Naive thymus-derived CD4-positive, alpha-beta T cell (primary cell): ENCODE measurements at regions not wholly inside any gene's neighbourhood (a gene's known extent, or its start where the extent isn't known, plus 50 kb on each side); places are given as distances from the start of the nearest gene placed in this dataset.

Experiments used
- ATAC-seq: fragments of 150-1000 bp; cut with Tn5 transposase; 2 replicates; pipeline ENCODE4 v1.10.0; 2021; ENCODE audit warnings: mild to moderate bottlenecking, moderate library complexity
- CTCF ChIA-PET: fragments of 350-600 bp; sonication (Branson Sonifier 250); formaldehyde crosslinking; loops from one replicate; lab custom pipeline; 2021; ENCODE audit warnings: antibody characterized with exemption; lab: Charles Lee
- POLR2A ChIA-PET: fragments of 350-600 bp; sonication (Branson Sonifier 250); formaldehyde crosslinking; loops from one replicate; lab custom pipeline; 2021; ENCODE audit warnings: antibody characterized with exemption, inconsistent platforms; lab: Charles Lee
- DNase-seq, 9 donors: peaks; one replicate each; pipeline versions ENCODE4 v3.0.0 to v3.0.0-alpha.2; 2020 to 2022; ENCODE audit warnings: mixed read lengths in 1 of 9
- H3K27ac ChIP-seq: one replicate; pipeline ENCODE4 v1.7.0; 2013; ENCODE audit warnings: mild to moderate bottlenecking, low read depth, low read length, moderate library complexity
- H3K27me3 ChIP-seq, 2 donors: one replicate each; pipeline ENCODE4 v1.7.0; 2013; ENCODE audit warnings: low read length in 2 of 2, mild to moderate bottlenecking in 2 of 2, moderate library complexity in 2 of 2; ENCODE audit not compliant: control insufficient read depth in 2 of 2, insufficient read depth in 2 of 2
- H3K36me3 ChIP-seq, 3 experiments: 1 replicate in 2 of 3; 2 replicates in 1 of 3; pipeline ENCODE4 v1.7.0; 2013; ENCODE audit warnings: low read length in 3 of 3, mild to moderate bottlenecking in 3 of 3, moderate library complexity in 1 of 3; ENCODE audit not compliant: insufficient read depth in 3 of 3, control insufficient read depth in 2 of 3
- H3K4me1 ChIP-seq, 2 donors: one replicate each; pipeline ENCODE4 v1.7.0; 2013; ENCODE audit warnings: low read length in 2 of 2, mild to moderate bottlenecking in 2 of 2, moderate library complexity in 1 of 2; ENCODE audit not compliant: control insufficient read depth in 2 of 2, insufficient read depth in 2 of 2
- H3K4me3 ChIP-seq: 2 replicates; pipeline ENCODE4 v1.7.0; 2013; ENCODE audit warnings: mild to moderate bottlenecking, low read length
- H3K9me3 ChIP-seq, 3 experiments: 1 replicate in 2 of 3; 2 replicates in 1 of 3; pipeline ENCODE4 v1.7.0; 2013; ENCODE audit warnings: low read length in 3 of 3; ENCODE audit not compliant: control insufficient read depth in 2 of 3
- H3K27ac Mint-ChIP-seq, 9 donors: one replicate each; pipeline ENCODE4 v1.8.0; 2020 to 2022; ENCODE audit warnings: mixed read lengths in 9 of 9, mild to moderate bottlenecking in 8 of 9, moderate library complexity in 5 of 9, inconsistent platforms in 2 of 9
- H3K27me3 Mint-ChIP-seq, 5 donors: one replicate each; pipeline ENCODE4 v1.8.0; 2021 to 2022; ENCODE audit warnings: mixed read lengths in 5 of 5, mild to moderate bottlenecking in 1 of 5
- H3K36me3 Mint-ChIP-seq, 5 donors: one replicate each; pipeline ENCODE4 v1.8.0; 2020 to 2022; ENCODE audit warnings: mixed read lengths in 5 of 5, mild to moderate bottlenecking in 3 of 5, inconsistent platforms in 1 of 5
- H3K4me1 Mint-ChIP-seq, 7 donors: one replicate each; pipeline ENCODE4 v1.8.0; 2020 to 2022; ENCODE audit warnings: mixed read lengths in 7 of 7, mild to moderate bottlenecking in 3 of 7, inconsistent platforms in 1 of 7
- H3K4me3 Mint-ChIP-seq, 10 donors: one replicate each; pipeline ENCODE4 v1.8.0; 2020 to 2022; ENCODE audit warnings: mild to moderate bottlenecking in 10 of 10, mixed read lengths in 10 of 10, moderate library complexity in 6 of 10, inconsistent platforms in 2 of 10
- H3K9me3 Mint-ChIP-seq, 11 donors: one replicate each; pipeline ENCODE4 v1.8.0; 2020 to 2022; ENCODE audit warnings: mixed read lengths in 11 of 11, mild to moderate bottlenecking in 4 of 11, inconsistent platforms in 1 of 11, moderate library complexity in 1 of 11
- intact Hi-C, 2 donors: fragments of 100-400 bp; cut with micrococcal nuclease; formaldehyde crosslinking; loops; one replicate each; pipeline ENCODE4 v1.15.1; 2023

GRCh38 chr4:10198365-10198764, 81.8 kb upstream of the WDR1 start:
- no peaks in the 10 kb centered on the region for H3K36me3 Mint-ChIP-seq
- H3K9me3 Mint-ChIP-seq: peaks cover 0 to 3% (median 0%) of the 10 kb centered on the region in 11 donors
- no peak for DNase-seq
- ChIA-PET POLR2A (no interaction called here), CTCF (no interaction called here)
- Histone ChIP-seq H3K4me1 (no peaks in the 10 kb centered on the region), H3K27ac (no peak overlapping the region), H3K4me3 (no peak overlapping the region), H3K9me3 (no peaks in the 10 kb centered on the region), H3K36me3 (no peaks in the 10 kb centered on the region), H3K27me3 (no peaks in the 10 kb centered on the region)
- H3K4me1 Mint-ChIP-seq: no peaks in the 10 kb centered on the region
- intact Hi-C loops: no loop called here
- H3K27ac Mint-ChIP-seq: no peak overlapping the region
- no peak for ATAC-seq
- no peak overlapping the region for H3K4me3 Mint-ChIP-seq
- peaks cover 0 to 4% (median 0%) of the 10 kb centered on the region in 5 donors for H3K27me3 Mint-ChIP-seq

DNA sequence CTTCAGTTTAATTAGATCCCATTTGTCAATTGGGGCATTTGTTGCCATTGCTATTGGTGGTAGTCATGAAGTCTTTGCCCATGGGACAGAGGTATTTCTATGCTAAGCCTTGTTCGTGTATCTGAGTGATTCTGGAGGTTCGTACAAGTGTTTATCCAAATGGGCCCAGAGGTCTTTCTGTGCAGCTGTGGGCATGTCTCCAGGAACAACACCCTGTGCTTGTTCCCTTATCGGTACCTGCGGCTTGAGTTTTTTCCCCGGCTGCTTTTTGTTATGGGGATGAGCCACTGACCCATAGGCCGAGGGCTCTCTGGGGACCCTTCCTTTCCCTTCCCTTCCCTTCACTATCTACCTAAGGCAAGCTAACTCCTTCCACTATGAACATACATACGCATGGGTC, 81.4 kb upstream of the WDR1 start:
- POLR2A ChIA-PET: no interaction called here
- Mint-ChIP-seq H3K4me3 (no peak overlapping the region), H3K27ac (no peak overlapping the region), H3K9me3 (peaks cover 0 to 3% (median 0%) of the 10 kb centered on the region in 11 donors), H3K27me3 (peaks cover 0 to 4% (median 0%) of the 10 kb centered on the region in 5 donors), H3K36me3 (no peaks in the 10 kb centered on the region), H3K4me1 (no peaks in the 10 kb centered on the region)
- CTCF ChIA-PET: interaction anchor here (0.8 kb wide), 1 partner anchor 9 kb away, joined by 3 read pairs; no protein-coding TSS in a partner anchor
- Histone ChIP-seq H3K36me3 (no peaks in the 10 kb centered on the region), H3K27me3 (no peaks in the 10 kb centered on the region), H3K4me3 (no peak overlapping the region), H3K4me1 (no peaks in the 10 kb centered on the region), H3K27ac (no peak overlapping the region), H3K9me3 (no peaks in the 10 kb centered on the region)
- DNase-seq (no peak), ATAC-seq (no peak)
- intact Hi-C loops: no loop called here

- Mint-ChIP-seq H3K36me3 (no peaks in the 10 kb centered on the region), H3K4me3 (no peak overlapping the region), H3K9me3 (peaks cover 0 to 3% (median 0%) of the 10 kb centered on the region in 11 donors), H3K27ac (no peak overlapping the region), H3K4me1 (no peaks in the 10 kb centered on the region), H3K27me3 (peaks cover 0 to 4% (median 0%) of the 10 kb centered on the region in 5 donors)
- no peak overlapping the region for H3K4me3 ChIP-seq
- H3K4me1 ChIP-seq: no peaks in the 10 kb centered on the region
- H3K9me3 ChIP-seq: no peaks in the 10 kb centered on the region
- DNase-seq: no peak
- POLR2A ChIA-PET: no interaction called here
- H3K27ac ChIP-seq: no peak overlapping the region
- H3K36me3 ChIP-seq: no peaks in the 10 kb centered on the region
- intact Hi-C loops: no loop called here
- H3K27me3 ChIP-seq: no peaks in the 10 kb centered on the region
- CTCF ChIA-PET: no interaction called here
- no peak for ATAC-seq
Measured at GRCh38 chr4:10196191-10196590, 79.6 kb upstream of the WDR1 start.

- POLR2A ChIA-PET: interaction anchor here (1.0 kb wide), 1 partner anchor 10 kb away, joined by 4 read pairs; no protein-coding TSS in a partner anchor
- Histone ChIP-seq H3K27ac (no peak overlapping the region), H3K4me3 (no peak overlapping the region), H3K9me3 (no peaks in the 10 kb centered on the region), H3K4me1 (no peaks in the 10 kb centered on the region), H3K36me3 (no peaks in the 10 kb centered on the region), H3K27me3 (no peaks in the 10 kb centered on the region)
- DNase-seq: no peak
- ATAC-seq: no peak
- Mint-ChIP-seq H3K4me1 (no peaks in the 10 kb centered on the region), H3K36me3 (no peaks in the 10 kb centered on the region), H3K9me3 (peaks cover 0 to 3% (median 0%) of the 10 kb centered on the region in 11 donors), H3K27me3 (peaks cover 0 to 3% (median 0%) of the 10 kb centered on the region in 5 donors), H3K27ac (no peak overlapping the region), H3K4me3 (no peak overlapping the region)
- intact Hi-C loops: no loop called here
- CTCF ChIA-PET: no interaction called here
Measured at GRCh38 chr4:10192331-10192730, 75.7 kb upstream of the WDR1 start.

- Mint-ChIP-seq H3K27me3 (peaks cover 0 to 3% (median 0%) of the 10 kb centered on the region in 5 donors), H3K9me3 (no peaks in the 10 kb centered on the region), H3K4me3 (no peak overlapping the region), H3K27ac (no peak overlapping the region), H3K4me1 (peaks cover 0 to 9% (median 4%) of the 10 kb centered on the region in 7 donors), H3K36me3 (peaks cover 0 to 1% (median 0%) of the 10 kb centered on the region in 5 donors)
- CTCF ChIA-PET: interaction anchor here (1.0 kb wide), 1 partner anchor 9 kb away, joined by 3 read pairs; no protein-coding TSS in a partner anchor
- POLR2A ChIA-PET: interaction anchor here (1.3 kb wide), 1 partner anchor 71 kb away, joined by 3 read pairs; no protein-coding TSS in a partner anchor
- no peaks in the 10 kb centered on the region for H3K4me1 ChIP-seq
- no peaks in the 10 kb centered on the region for H3K36me3 ChIP-seq
- no peak for DNase-seq
- H3K4me3 ChIP-seq: no peak overlapping the region
- ATAC-seq: no peak
- H3K27me3 ChIP-seq: no peaks in the 10 kb centered on the region
- intact Hi-C loops: no loop called here
- no peaks in the 10 kb centered on the region for H3K9me3 ChIP-seq
- H3K27ac ChIP-seq: no peak overlapping the region
Measured at GRCh38 chr4:10188400-10189004, 71.9 kb upstream of the WDR1 start.

DNA sequence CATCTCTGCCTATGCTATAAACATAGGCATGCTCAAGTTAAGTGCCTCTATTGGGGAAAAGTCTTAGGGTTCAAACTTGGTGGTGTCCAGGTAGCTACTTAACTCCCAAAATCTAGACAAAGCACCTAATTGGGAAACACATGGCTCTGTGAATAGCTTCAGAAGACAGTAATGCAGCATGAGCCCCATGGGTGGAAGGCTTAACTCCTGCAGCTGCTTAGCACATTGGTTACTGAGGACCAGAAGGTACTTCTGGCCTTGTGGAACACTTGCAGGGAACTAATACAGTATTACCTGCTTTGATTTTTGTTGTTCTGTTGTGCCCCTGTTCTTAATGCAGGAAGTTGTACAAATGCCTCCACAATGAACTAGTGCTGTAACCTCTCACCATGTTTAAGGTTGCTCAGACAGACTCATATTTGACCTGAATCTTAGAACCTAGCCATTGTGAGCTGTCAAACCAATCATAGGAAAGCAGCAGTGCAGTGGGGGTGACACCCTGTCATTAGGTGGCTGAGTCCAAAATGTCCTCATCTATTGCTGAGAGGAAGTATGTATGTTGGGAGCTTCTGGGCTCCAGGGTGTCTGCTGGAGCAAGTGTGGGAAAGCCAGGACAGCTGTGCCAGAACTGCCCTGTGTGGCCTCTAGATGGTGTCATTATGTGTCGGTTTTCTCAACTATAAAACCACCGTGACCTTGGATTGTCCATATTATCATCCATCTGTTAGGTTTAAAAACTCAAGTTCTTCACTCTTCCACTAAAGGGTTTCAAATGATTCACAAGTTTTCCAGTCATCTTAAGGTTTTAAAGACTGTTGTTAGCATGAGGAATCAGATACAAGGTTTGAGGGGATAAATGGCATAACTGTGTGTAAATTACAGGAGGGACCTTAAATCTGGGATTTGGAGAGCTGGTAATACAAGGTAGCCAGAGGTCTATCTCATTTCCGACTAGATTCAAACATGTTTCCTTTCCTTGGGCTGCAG, 69.9 kb upstream of the WDR1 start:
- H3K9me3 Mint-ChIP-seq: peaks cover 0 to 9% (median 0%) of the 10 kb centered on the region in 11 donors

More for the DNA sequence above, 69.9 kb upstream of the WDR1 start:
- Mint-ChIP-seq H3K4me1 (peaks cover under 1 to 28% (median 11%) of the 10 kb centered on the region in 7 donors), H3K27me3 (peaks cover 0 to 2% (median 0%) of the 10 kb centered on the region in 5 donors), H3K4me3 (no peak overlapping the region), H3K36me3 (peaks cover 0 to 9% (median 0%) of the 10 kb centered on the region in 5 donors), H3K27ac (no peak overlapping the region)
- intact Hi-C loops: no loop called here
- peaks cover 0 to 2% of the 10 kb centered on the region in 2 donors for H3K4me1 ChIP-seq
- no peaks in the 10 kb centered on the region for H3K27me3 ChIP-seq
- no peak overlapping the region for H3K27ac ChIP-seq
- no peaks in the 10 kb centered on the region for H3K36me3 ChIP-seq
- CTCF ChIA-PET: no interaction called here
- no peak overlapping the region for H3K4me3 ChIP-seq
- ATAC-seq (no peak), DNase-seq (no peak)
- POLR2A ChIA-PET: no interaction called here
- H3K9me3 ChIP-seq: no peaks in the 10 kb centered on the region
